ENCODE measurements at regions not wholly inside any gene's neighbourhood (a gene's known extent, or its start where the extent isn't known, plus 50 kb on each side); places are given as distances from the start of the nearest gene placed in this dataset.

GRCh38 chr3:40862946-40863345, 336.4 kb upstream of the CTNNB1 start (continued):
- TF ChIP-seq POLR2H (tag; IDR thresholded peaks at IDR 0.05; ENCODE audit: low read depth) (no peak), ZNF830 (CRISPR knock-in tag; IDR thresholded peaks at IDR 0.05) (no peak), ZNF12 (CRISPR knock-in tag; IDR thresholded peaks at IDR 0.05) (no peak)

GRCh38 chr3:40864146-40864782, 335.0 kb upstream of the CTNNB1 start:
- no TSS peak for BruUV-seq (replicated peaks)
- WGBS (ENCODE audit: insufficient coverage, low coverage, missing lambda C conversion rate): 0% methylated on average over 3 of the region's 3 CpGs
- in situ Hi-C loops (cut with MboI) (no loop called here), intact Hi-C loops (cut with micrococcal nuclease) (no loop called here)
- H4K20me1 ChIP-seq (replicated peaks; ENCODE audit: control insufficient read depth, insufficient read depth, low read length): no peaks in the 10 kb centered on the region
- ChIA-PET POLR2A (interaction anchor here (0.7 kb wide), 1 partner anchor 338 kb away, joined by 3 read pairs; no protein-coding TSS in a partner anchor), CTCF (ENCODE audit: low intra/inter-chr PET ratio) (no interaction called here)
- H3K4me3 ChIP-seq: no peak overlapping the region
- H3K9ac ChIP-seq (ENCODE audit: insufficient read depth in 1 of 2, low read depth in 2 of 2, low read length in 2 of 2): no peak overlapping the region
- TF ChIP-seq MECOM (CRISPR knock-in tag; IDR thresholded peaks at IDR 0.05): no peak
- no peak for TF ChIP-seq CCNT2 (IDR thresholded peaks at IDR 0.05; ENCODE audit: borderline replicate concordance, extremely low read depth, insufficient read length, low read depth, low read length)
- no peak for TF ChIP-seq ZNF280B (CRISPR knock-in tag; IDR thresholded peaks at IDR 0.05)
- TF ChIP-seq BRCA1 (IDR thresholded peaks at IDR 0.05): no peak
- TF ChIP-seq BRCA1 (CRISPR knock-in tag; IDR thresholded peaks at IDR 0.05): no peak
- TF ChIP-seq PHB2 (IDR thresholded peaks at IDR 0.05; ENCODE audit: low read depth): no peak
- H3K27ac ChIP-seq (ENCODE audit: extremely low read depth, low read depth, low read length): no peak overlapping the region
- no peak overlapping the region for H2AFZ ChIP-seq (ENCODE audit: low read depth, low read length)
- no peak for ATAC-seq
- H3K4me2 ChIP-seq (ENCODE audit: insufficient read depth, low read length): no peak overlapping the region
- no peaks in the 10 kb centered on the region; a peak in 1 of 5 replicates for H3K4me1 ChIP-seq (replicated peaks in 1 of 2; ENCODE audit: control insufficient read depth in 2 of 2, insufficient read depth in 2 of 2, low read length in 2 of 2)
- no peaks in the 10 kb centered on the region for H3K79me2 ChIP-seq (ENCODE audit: control insufficient read depth, insufficient read depth, low read length)
- DNase-seq (ENCODE audit: extremely low read depth in 1 of 4, low spot score in 3 of 4): no peak
- 0 out of 5 replicates have a peak, but pooled peaks cover 0 to 4% of the 10 kb centered on the region in 2 experiments for H3K27me3 ChIP-seq (ENCODE audit: control insufficient read depth in 2 of 2, insufficient read depth in 2 of 2, low read length in 2 of 2)
- H3K9me3 ChIP-seq (replicated peaks; ENCODE audit: control insufficient read depth, insufficient read depth, low read depth, low read length): no peaks in the 10 kb centered on the region
- H3K9me1 ChIP-seq (ENCODE audit: control insufficient read depth, insufficient read depth, low read length): no peaks in the 10 kb centered on the region
- H3K36me3 ChIP-seq (ENCODE audit: control insufficient read depth, insufficient read depth, low read length): no peaks in the 10 kb centered on the region
- FAIRE-seq: no peak
